ENCODE measurements at regions not wholly inside any gene's neighbourhood (a gene's known extent, or its start where the extent isn't known, plus 50 kb on each side); places are given as distances from the start of the nearest gene placed in this dataset.

GRCh38 chr4:66585767-66586166 lies 915.5 kb upstream of the EPHA5 start:
- Histone ChIP-seq H3K27me3 (no peaks in the 10 kb centered on the region), H3K4me1 (no peaks in the 10 kb centered on the region), H3K36me3 (no peaks in the 10 kb centered on the region), H3K4me3 (no peak overlapping the region), H3K9me3 (no peaks in the 10 kb centered on the region), H3K27ac (no peak overlapping the region)
- TF ChIP-seq CTCF (IDR thresholded peaks at IDR 0.05) (no peak), EP300 (IDR thresholded peaks at IDR 0.05) (no peak), POLR2AphosphoS5 (IDR thresholded peaks at IDR 0.05) (no peak), POLR2A (IDR thresholded peaks at IDR 0.05) (no peak)
- DNase-seq: no peak
- WGBS, 2 donors: 71 to 81% methylated on average over 1 of the region's 1 CpG
- intact Hi-C loops (cut with DNase I): no loop called here

- Histone ChIP-seq H3K27ac (no peak overlapping the region), H3K36me3 (no peaks in the 10 kb centered on the region), H3K4me3 (no peak overlapping the region), H3K4me1 (peaks cover 0 to 20% (median 10%) of the 10 kb centered on the region in 4 donors), H3K9me3 (no peaks in the 10 kb centered on the region), H3K27me3 (no peaks in the 10 kb centered on the region)
- intact Hi-C loops (cut with DNase I): no loop called here
- TF ChIP-seq EP300 (IDR thresholded peaks at IDR 0.05) (no peak), CTCF (IDR thresholded peaks at IDR 0.05) (no peak), POLR2AphosphoS5 (IDR thresholded peaks at IDR 0.05) (no peak), POLR2A (IDR thresholded peaks at IDR 0.05) (no peak)
- 2 to 7% methylated on average over 2 of the region's 2 CpGs for WGBS, 2 donors
- no peak for DNase-seq
Observed at GRCh38 chr4:66577922-66578321, 907.6 kb upstream of the EPHA5 start.

- Histone ChIP-seq H3K4me1 (peaks cover 0 to 22% (median 13%) of the 10 kb centered on the region in 4 donors), H3K27me3 (no peaks in the 10 kb centered on the region), H3K27ac (no peak overlapping the region), H3K36me3 (no peaks in the 10 kb centered on the region), H3K4me3 (peak overlapping the region in 1 of 4 donors; percentile 10), H3K9me3 (no peaks in the 10 kb centered on the region)
- intact Hi-C loops (cut with DNase I): no loop called here
- TF ChIP-seq CTCF (IDR thresholded peaks at IDR 0.05): no peak
- TF ChIP-seq POLR2AphosphoS5 (IDR thresholded peaks at IDR 0.05): no peak
- no peak for TF ChIP-seq POLR2A (IDR thresholded peaks at IDR 0.05)
- no peak for TF ChIP-seq EP300 (IDR thresholded peaks at IDR 0.05)
- no peak for DNase-seq
- 70 to 82% methylated on average over 11 of the region's 11 CpGs for WGBS, 2 donors
Observed at GRCh38 chr4:66575008-66575696, 904.9 kb upstream of the EPHA5 start.

- H3K36me3 ChIP-seq: no peaks in the 10 kb centered on the region
- DNase-seq: no peak
- 80 to 85% methylated on average over 7 of the region's 7 CpGs for WGBS, 2 donors
- intact Hi-C loops (cut with DNase I): no loop called here
- no peaks in the 10 kb centered on the region for H3K27me3 ChIP-seq
- H3K27ac ChIP-seq: no peak overlapping the region
- H3K4me3 ChIP-seq: no peak overlapping the region
- H3K4me1 ChIP-seq: peaks cover 0 to 22% (median 13%) of the 10 kb centered on the region in 4 donors
- no peaks in the 10 kb centered on the region for H3K9me3 ChIP-seq
- TF ChIP-seq EP300 (IDR thresholded peaks at IDR 0.05) (no peak), POLR2A (IDR thresholded peaks at IDR 0.05) (no peak), CTCF (IDR thresholded peaks at IDR 0.05) (no peak), POLR2AphosphoS5 (IDR thresholded peaks at IDR 0.05) (no peak)
Observed at GRCh38 chr4:66574145-66574978, 904.1 kb upstream of the EPHA5 start.
